CD14-positive monocyte (primary cell): ENCODE measurements at regions not wholly inside any gene's neighbourhood (a gene's known extent, or its start where the extent isn't known, plus 50 kb on each side); places are given as distances from the start of the nearest gene placed in this dataset.

Experiments used
- DNase-seq, 3 donors: peaks; one replicate each; pipeline ENCODE4 v3.0.0-alpha.2; 2011 to 2022
- H2AFZ ChIP-seq: 2 replicates; pipeline ENCODE4 v1.6.0; 2012; ENCODE audit warnings: mild to moderate bottlenecking, low read depth, low read length, inconsistent platforms; ENCODE audit not compliant: insufficient read depth, poor library complexity, severe bottlenecking
- H3K27ac ChIP-seq, 2 donors: 1 replicate in 1 of 2; 2 replicates in 1 of 2; pipeline ENCODE4 v1.5.1; 2012 to 2013; ENCODE audit warnings: low read length in 2 of 2, control low read depth in 1 of 2, inconsistent platforms in 1 of 2, low read depth in 1 of 2, mild to moderate bottlenecking in 1 of 2
- H3K27me3 ChIP-seq, 2 donors: one replicate each; pipeline versions ENCODE4 v1.6.0 to v1.6.1; 2011 to 2013; ENCODE audit warnings: low read length in 2 of 2; ENCODE audit not compliant: control insufficient read depth in 2 of 2, insufficient read depth in 2 of 2
- H3K36me3 ChIP-seq, 2 donors: replicated peaks in 1 of 2; 1 replicate in 1 of 2; 2 replicates in 1 of 2; pipeline versions ENCODE4 v1.5.1 to v1.6.1; 2012 to 2013; ENCODE audit warnings: low read length in 2 of 2, control low read depth in 1 of 2, inconsistent platforms in 1 of 2, mild to moderate bottlenecking in 1 of 2; ENCODE audit not compliant: insufficient read depth in 2 of 2, control insufficient read depth in 1 of 2
- H3K4me1 ChIP-seq, 2 donors: 1 replicate in 1 of 2; 2 replicates in 1 of 2; pipeline versions ENCODE4 v1.5.1 to v1.6.1; 2012 to 2013; ENCODE audit warnings: low read length in 2 of 2, control low read depth in 1 of 2, inconsistent platforms in 1 of 2, mild to moderate bottlenecking in 1 of 2, moderate library complexity in 1 of 2; ENCODE audit not compliant: insufficient read depth in 2 of 2, control insufficient read depth in 1 of 2
- H3K4me2 ChIP-seq: replicated peaks from 2 replicates; pipeline ENCODE3; 2012; ENCODE audit warnings: low read length, moderate library complexity, mild to moderate bottlenecking; ENCODE audit not compliant: poor library complexity, severe bottlenecking; ENCODE audit errors: extremely low read depth
- H3K4me3 ChIP-seq, 3 experiments: fragments of 200-600 bp in 1 of 3; sonication (generic) in 1 of 3; replicated peaks in 1 of 3; 1 replicate in 2 of 3; 2 replicates in 1 of 3; pipeline ENCODE4 v1.5.1; 2011 to 2013; ENCODE audit warnings: low read length in 3 of 3, mild to moderate bottlenecking in 3 of 3, control low read depth in 2 of 3, low read depth in 2 of 3, inconsistent platforms in 1 of 3, moderate library complexity in 1 of 3
- H3K79me2 ChIP-seq: 2 replicates; pipeline ENCODE4 v1.6.0; 2012; ENCODE audit warnings: mild to moderate bottlenecking, control low read depth, inconsistent platforms, low read length, moderate library complexity; ENCODE audit not compliant: insufficient read depth
- H3K9ac ChIP-seq: 2 replicates; pipeline ENCODE4 v1.6.0; 2017; ENCODE audit warnings: low read length, mild to moderate bottlenecking; ENCODE audit not compliant: insufficient read depth, poor library complexity, severe bottlenecking
- H3K9me3 ChIP-seq, 2 donors: replicated peaks in 1 of 2; 1 replicate in 1 of 2; 2 replicates in 1 of 2; pipeline versions ENCODE4 v1.5.1 to v1.6.1; 2012 to 2013; ENCODE audit warnings: low read length in 2 of 2, control low read depth in 1 of 2; ENCODE audit not compliant: control insufficient read depth in 1 of 2, insufficient read depth in 1 of 2
- H4K20me1 ChIP-seq: 2 replicates; pipeline ENCODE4 v1.6.0; 2012; ENCODE audit warnings: mild to moderate bottlenecking, low read length, control low read depth, moderate library complexity; ENCODE audit not compliant: insufficient read depth
- H3K27ac Mint-ChIP-seq, 7 donors: one replicate each; pipeline ENCODE4 v1.8.0; 2020; ENCODE audit warnings: mild to moderate bottlenecking in 7 of 7, mixed read lengths in 7 of 7, moderate library complexity in 6 of 7, inconsistent platforms in 2 of 7
- H3K27me3 Mint-ChIP-seq, 3 donors: one replicate each; pipeline ENCODE4 v1.8.0; 2021 to 2022; ENCODE audit warnings: low read depth in 3 of 3, mild to moderate bottlenecking in 3 of 3, mixed read lengths in 3 of 3, moderate library complexity in 3 of 3, inconsistent platforms in 1 of 3
- H3K36me3 Mint-ChIP-seq, 2 donors: one replicate each; pipeline ENCODE4 v1.8.0; 2020; ENCODE audit warnings: mixed read lengths in 2 of 2, inconsistent platforms in 1 of 2, mild to moderate bottlenecking in 1 of 2
- H3K4me1 Mint-ChIP-seq: one replicate; pipeline ENCODE4 v1.8.0; 2020; ENCODE audit warnings: mild to moderate bottlenecking, mixed read lengths
- H3K4me3 Mint-ChIP-seq, 2 donors: one replicate each; pipeline ENCODE4 v1.8.0; 2020; ENCODE audit warnings: mild to moderate bottlenecking in 2 of 2, mixed read lengths in 2 of 2, moderate library complexity in 1 of 2
- H3K9me3 Mint-ChIP-seq, 7 donors: one replicate each; pipeline ENCODE4 v1.8.0; 2020 to 2022; ENCODE audit warnings: mixed read lengths in 7 of 7, mild to moderate bottlenecking in 6 of 7, moderate library complexity in 6 of 7, inconsistent platforms in 2 of 7
- CTCF ChIP-seq: fragments of 200-600 bp; IDR thresholded peaks from one replicate; pipeline ENCODE4 v1.8.0; 2022; ENCODE audit warnings: antibody characterized with exemption, mild to moderate bottlenecking
- WGBS: methylation state at CpG from one replicate; pipeline ENCODE4 v1.1.5; 2013; ENCODE audit warnings: missing lambda C conversion rate; ENCODE audit not compliant: insufficient coverage; 5-methylcytosine and 5-hydroxymethylcytosine counted together
- intact Hi-C, 2 donors: fragments of 100-400 bp; cut with micrococcal nuclease; formaldehyde crosslinking; loops; one replicate each; pipeline versions ENCODE4 v1.15.0 to v1.15.1; 2023

DNA sequence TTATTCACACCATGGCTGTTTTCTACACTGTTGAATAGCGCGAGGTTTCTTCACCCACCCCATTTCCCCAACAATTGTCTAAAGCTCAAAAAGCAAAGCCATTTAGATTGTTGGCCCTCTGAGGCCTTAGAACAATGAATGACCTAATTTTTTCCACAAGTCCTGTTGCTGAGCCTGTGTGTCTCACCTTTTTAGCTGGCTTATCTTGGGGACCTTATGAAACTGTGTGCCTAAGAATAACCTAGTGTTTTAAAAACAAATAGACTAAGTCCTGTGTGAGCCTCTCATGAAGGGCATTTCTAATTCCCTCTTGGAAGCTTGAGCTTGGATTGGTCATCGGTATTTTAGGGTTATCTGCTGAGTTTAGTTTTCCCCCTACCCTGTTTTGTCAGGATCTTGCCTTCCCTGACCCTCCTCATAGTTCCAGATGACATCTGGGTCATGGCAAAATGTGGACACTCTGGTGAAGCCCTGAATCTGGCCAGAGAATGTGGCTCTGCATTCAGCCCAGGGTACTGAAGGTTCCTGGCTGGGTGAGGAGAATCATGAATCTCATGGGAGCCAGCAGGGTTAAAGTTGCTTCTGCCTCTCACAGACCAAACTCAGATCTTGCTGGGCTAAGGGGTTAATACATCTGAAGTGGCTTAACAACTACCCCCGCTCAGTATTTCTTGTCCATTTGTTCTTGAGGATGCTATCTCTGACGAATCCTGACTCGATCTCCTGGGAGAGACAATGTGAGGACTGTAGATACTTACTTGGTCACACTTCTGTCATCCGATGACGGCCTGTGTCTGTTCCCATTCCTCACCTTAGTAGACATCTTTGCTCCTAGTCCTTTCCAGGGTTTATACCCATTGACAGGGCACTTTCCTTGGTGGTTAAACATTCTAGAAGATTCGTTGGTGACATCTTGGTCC lies 104.2 kb upstream of the MAP4K3 start:
- no peaks in the 10 kb centered on the region for H3K79me2 ChIP-seq
- no peaks in the 10 kb centered on the region for H3K27me3 ChIP-seq
- intact Hi-C loops, result no loop called here
- H4K20me1 ChIP-seq, result no peaks in the 10 kb centered on the region
- 88% methylated on average over 7 of the region's 9 CpGs for WGBS
- H3K36me3 ChIP-seq, result no peaks in the 10 kb centered on the region
- Mint-ChIP-seq H3K27ac (no peak overlapping the region), H3K27me3 (peaks cover 2 to 3% (median 2%) of the 10 kb centered on the region in 3 donors), H3K36me3 (no peaks in the 10 kb centered on the region), H3K4me3 (no peak overlapping the region), H3K9me3 (peaks cover 0 to 7% (median 4%) of the 10 kb centered on the region in 7 donors), H3K4me1 (peaks cover 2% of the 10 kb centered on the region)
- TF ChIP-seq CTCF, result no peak
- H3K4me2 ChIP-seq, result no peak overlapping the region
- no peak overlapping the region for H3K9ac ChIP-seq
- no peak overlapping the region for H3K27ac ChIP-seq
- H3K4me3 ChIP-seq, result no peak overlapping the region
- DNase-seq, result no peak
- H3K4me1 ChIP-seq, result no peaks in the 10 kb centered on the region
- H2AFZ ChIP-seq, result no peak overlapping the region
- H3K9me3 ChIP-seq, result no peaks in the 10 kb centered on the region

- no peaks in the 10 kb centered on the region for H3K9me3 ChIP-seq
- no peaks in the 10 kb centered on the region for H3K36me3 ChIP-seq
- no peaks in the 10 kb centered on the region for H4K20me1 ChIP-seq
- H3K4me1 Mint-ChIP-seq, result peaks cover 2% of the 10 kb centered on the region
- H3K4me3 Mint-ChIP-seq, result no peak overlapping the region
- DNase-seq, result no peak
- H3K27me3 Mint-ChIP-seq, result peaks cover 2 to 3% (median 2%) of the 10 kb centered on the region in 3 donors
- no peaks in the 10 kb centered on the region for H3K36me3 Mint-ChIP-seq
- H3K4me1 ChIP-seq, result no peaks in the 10 kb centered on the region
- no peak overlapping the region for H3K4me2 ChIP-seq
- no peak overlapping the region for H3K27ac ChIP-seq
- no peak overlapping the region for H3K27ac Mint-ChIP-seq
- H3K4me3 ChIP-seq, result no peak overlapping the region
- no peak for TF ChIP-seq CTCF
- no peak overlapping the region for H2AFZ ChIP-seq
- intact Hi-C loops, result no loop called here
- H3K9me3 Mint-ChIP-seq, result peaks cover 0 to 7% (median 4%) of the 10 kb centered on the region in 7 donors
- no peaks in the 10 kb centered on the region for H3K79me2 ChIP-seq
- WGBS, result 100% methylated on average over 1 of the region's 2 CpGs
- H3K27me3 ChIP-seq, result no peaks in the 10 kb centered on the region
- H3K9ac ChIP-seq, result no peak overlapping the region
Measured at GRCh38 chr2:39542523-39542922, 105.4 kb upstream of the MAP4K3 start.
